T-helper 22 cell (primary cell): ENCODE measurements at regions not wholly inside any gene's neighbourhood (a gene's known extent, or its start where the extent isn't known, plus 50 kb on each side); places are given as distances from the start of the nearest gene placed in this dataset.
"Not testable (repeated sequence)": the region's sequence is repeated elsewhere in the genome, so short reads cannot be mapped to it uniquely, and the experiment has no call there.

ENCODE experiments used
- DNase-seq: peaks from one replicate; pipeline ENCODE4 v3.0.0-alpha.2; 2020; ENCODE audit warnings: low read depth

- DNase-seq = no peak
Observed at GRCh38 chr7:145784809-145785780, 331.5 kb upstream of the CNTNAP2 start.

GRCh38 chr7:145781388-145781787 lies 335.2 kb upstream of the CNTNAP2 start:
- DNase-seq = not testable (repeated sequence)

GRCh38 chr7:145779140-145779539 lies 337.5 kb upstream of the CNTNAP2 start:
- no peak for DNase-seq

DNA sequence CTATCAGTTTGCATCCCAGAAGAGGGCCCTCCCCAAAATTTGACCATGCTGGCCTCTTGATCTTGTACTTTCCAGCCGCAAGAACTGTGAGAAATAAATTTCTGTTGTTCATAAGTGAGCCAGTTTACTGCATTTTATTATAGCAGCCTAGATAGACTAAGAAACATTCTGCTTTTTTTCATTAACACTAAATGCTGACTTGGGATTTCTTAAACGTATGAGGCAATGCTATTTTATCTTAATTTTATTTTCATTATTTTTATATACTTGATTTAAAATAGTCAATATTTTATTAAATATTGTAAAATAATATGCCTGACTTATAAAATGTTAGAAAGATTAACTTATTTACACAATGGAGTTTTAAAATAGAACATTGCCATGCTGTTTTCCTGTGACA lies 341.8 kb upstream of the CNTNAP2 start:
- DNase-seq = no peak

GRCh38 chr7:145753004-145753403 lies 363.6 kb upstream of the CNTNAP2 start:
- DNase-seq = no peak

DNA sequence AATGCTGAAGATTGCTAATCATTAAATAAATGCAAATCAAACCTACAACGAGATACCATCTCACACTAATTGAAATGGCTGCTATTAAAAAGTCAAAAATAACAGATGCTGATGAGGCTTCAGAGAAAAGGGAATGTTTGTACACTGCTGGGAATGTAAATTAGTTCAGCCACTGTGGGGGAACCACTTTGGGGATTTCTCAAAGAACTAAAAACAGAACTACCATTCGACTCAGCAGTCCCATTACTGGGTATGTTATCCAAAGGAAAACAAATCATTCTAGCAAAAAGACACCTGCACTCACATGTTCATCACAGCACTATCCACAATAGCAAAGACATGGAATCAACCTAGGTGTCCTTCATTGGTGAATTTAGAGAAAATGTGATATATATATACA lies 379.0 kb upstream of the CNTNAP2 start:
- DNase-seq = no peak

- no peak for DNase-seq
Observed at GRCh38 chr7:145735061-145735460, 381.5 kb upstream of the CNTNAP2 start.

- DNase-seq = no peak
Observed at GRCh38 chr7:145732521-145732920, 384.1 kb upstream of the CNTNAP2 start.

DNA sequence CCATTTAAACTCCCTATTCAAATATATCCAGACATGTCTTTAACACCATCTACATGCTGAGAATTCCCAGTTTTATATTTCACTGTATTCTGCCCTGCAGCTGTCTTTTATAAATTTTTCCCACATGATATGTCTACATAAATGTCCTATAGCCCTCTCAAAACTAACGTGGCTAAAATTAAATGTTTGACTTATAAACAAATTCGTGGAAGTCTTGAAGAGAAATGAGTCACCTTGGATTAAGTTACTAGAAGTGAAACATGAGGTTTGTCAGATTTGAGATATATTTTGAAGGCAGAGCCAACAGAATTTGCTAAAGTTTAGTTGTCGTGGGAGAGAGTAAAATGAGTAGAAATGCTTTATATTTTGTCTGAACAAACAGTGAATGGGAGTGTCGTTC lies 386.9 kb upstream of the CNTNAP2 start:
- DNase-seq = no peak

- DNase-seq = no peak
Observed at GRCh38 chr7:145718129-145718528, 398.5 kb upstream of the CNTNAP2 start.

DNA sequence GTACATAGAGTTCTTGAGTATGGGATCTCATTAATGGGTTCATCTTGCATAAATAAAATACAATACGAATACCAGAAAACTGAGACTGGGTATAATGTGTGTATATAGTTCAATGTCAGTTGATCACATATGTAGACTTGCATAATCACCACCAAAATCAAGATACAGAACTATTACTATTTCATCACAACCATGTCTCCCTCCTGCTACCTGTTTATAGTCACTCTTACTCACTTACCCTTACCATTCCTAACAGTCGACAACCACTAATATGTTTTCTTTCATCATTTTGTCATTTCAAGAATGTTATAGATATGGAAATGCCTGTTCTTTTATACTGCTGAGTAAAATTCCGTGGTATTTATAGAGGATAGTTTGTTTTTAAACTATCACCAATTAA lies 416.1 kb upstream of the CNTNAP2 start:
- DNase-seq = no peak

- DNase-seq = no peak
Observed at GRCh38 chr7:145698526-145699262, 417.9 kb upstream of the CNTNAP2 start.

DNA sequence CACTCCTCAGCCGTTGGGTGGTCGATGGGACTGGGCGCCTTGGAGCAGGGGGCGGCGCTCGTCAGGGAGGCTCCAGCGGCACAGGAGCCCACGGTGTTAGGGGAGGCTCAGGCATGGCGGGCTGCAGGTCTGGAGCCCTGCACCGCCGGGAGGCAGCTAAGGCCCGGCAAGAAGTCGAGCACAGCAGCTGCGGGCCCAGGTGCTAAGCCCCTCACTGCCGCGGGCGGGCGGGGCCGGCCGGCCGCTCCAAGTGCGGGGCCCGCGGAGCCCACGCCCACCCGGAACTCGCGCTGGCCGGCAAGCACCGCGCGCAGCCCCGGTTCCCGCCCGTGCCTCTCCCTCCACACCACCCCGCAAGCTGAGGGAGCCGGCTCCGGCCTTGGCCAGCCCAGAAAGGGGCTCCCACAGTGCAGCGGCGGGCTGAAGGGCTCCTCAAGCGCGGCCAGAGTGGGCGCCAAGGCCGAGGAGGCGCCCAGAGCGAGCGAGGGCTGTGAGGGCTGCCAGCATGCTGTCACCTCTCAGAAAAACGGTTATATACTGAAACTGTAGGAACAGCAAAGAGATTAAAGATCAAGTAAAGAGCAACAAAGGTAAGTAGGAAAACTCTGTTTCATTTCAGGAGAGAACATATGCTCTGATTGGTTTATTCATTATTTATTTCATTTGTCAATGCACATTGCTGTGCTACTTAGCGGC lies 419.0 kb upstream of the CNTNAP2 start:
- DNase-seq = not testable (repeated sequence)

GRCh38 chr7:145696071-145696470 lies 420.5 kb upstream of the CNTNAP2 start:
- no peak for DNase-seq

DNA sequence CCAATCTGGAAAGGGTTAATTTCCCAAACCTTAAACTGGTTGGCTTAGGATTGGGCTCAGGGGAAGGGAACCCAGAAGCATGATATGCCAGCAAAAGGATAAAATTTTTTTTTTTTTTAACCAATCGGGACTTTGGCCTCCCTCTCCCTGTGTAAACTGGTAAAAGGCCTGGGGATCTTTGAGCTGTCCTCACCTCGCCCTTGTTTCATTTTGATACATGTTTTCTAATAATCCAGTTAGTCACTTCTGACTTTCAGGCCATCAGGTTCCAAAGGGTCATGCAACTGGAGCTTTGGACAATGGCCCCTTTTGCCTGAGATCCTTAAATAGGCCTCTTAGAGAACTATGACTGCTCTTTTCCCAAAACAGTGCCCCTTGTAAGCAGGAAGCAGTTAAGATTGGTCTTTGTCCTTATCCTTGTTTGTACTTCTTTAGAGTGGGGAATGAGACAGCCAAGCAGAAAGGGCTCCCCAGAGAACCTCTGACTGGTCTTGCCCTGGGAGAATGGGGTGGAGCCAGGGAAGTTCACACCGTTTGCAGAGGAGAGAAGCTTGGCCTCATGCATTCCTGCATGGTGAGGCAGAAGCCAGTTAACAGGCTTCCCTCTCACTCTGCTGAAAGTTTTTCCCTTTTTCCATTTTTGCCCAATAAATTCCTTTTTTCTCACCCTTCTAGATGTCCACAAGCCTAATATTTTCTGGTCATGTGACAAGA lies 424.2 kb upstream of the CNTNAP2 start:
- DNase-seq = no peak

GRCh38 chr7:145691377-145691914 lies 425.2 kb upstream of the CNTNAP2 start:
- DNase-seq = no peak

DNA sequence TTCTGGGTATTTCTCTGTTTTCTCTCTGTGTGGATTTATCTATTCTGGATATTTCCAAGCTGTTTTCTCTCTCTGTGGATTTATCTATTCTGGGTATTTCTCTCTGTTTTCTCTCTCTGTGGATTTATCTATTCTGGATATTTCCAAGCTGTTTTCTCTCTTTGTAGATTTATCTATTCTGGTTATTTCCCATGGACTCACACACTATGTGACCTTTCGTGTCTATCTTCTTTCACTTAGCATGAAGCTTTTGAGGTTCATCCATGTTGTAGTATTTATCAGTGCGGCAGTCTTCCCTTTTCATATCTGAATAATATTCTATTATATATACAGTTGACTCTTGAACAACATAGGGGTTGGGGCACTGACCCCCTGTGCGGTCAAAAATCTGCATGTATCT lies 435.0 kb upstream of the CNTNAP2 start:
- DNase-seq = no peak

- DNase-seq = no peak
Observed at GRCh38 chr7:145681159-145681558, 435.4 kb upstream of the CNTNAP2 start.

GRCh38 chr7:145665499-145666258 lies 450.9 kb upstream of the CNTNAP2 start:
- DNase-seq = no peak

- no peak for DNase-seq
Observed at GRCh38 chr7:145655666-145656065, 460.9 kb upstream of the CNTNAP2 start.

GRCh38 chr7:145645135-145645515 lies 471.5 kb upstream of the CNTNAP2 start:
- DNase-seq = no peak
